ENCODE measurements at regions not wholly inside any gene's neighbourhood (a gene's known extent, or its start where the extent isn't known, plus 50 kb on each side); places are given as distances from the start of the nearest gene placed in this dataset.

- H3K4me3 ChIP-seq (ENCODE audit: insufficient read depth, low read depth, low read length): no peak overlapping the region
- H2AK9ac ChIP-seq (replicated peaks; ENCODE audit: low read depth, low read length, poor library complexity): no peak overlapping the region
- H3K9me3 ChIP-seq (ENCODE audit: control insufficient read depth, insufficient read depth, low read length): no peaks in the 10 kb centered on the region
- H2AK5ac ChIP-seq (ENCODE audit: low read depth, low read length): no peak overlapping the region
- ChIA-PET CTCF (no interaction called here), POLR2A (ENCODE audit: unreplicated experiment) (no interaction called here)
- ATAC-seq (ENCODE audit: low read depth): no peak
- no peak overlapping the region for H3K4ac ChIP-seq (ENCODE audit: low read depth, low read length)
- H3K14ac ChIP-seq (replicated peaks; ENCODE audit: low read depth, low read length): no peak overlapping the region
- H3K18ac ChIP-seq (ENCODE audit: low read depth, low read length): no peak overlapping the region
- H2BK5ac ChIP-seq (ENCODE audit: low read depth, low read length, poor library complexity, severe bottlenecking): no peak overlapping the region
- WGBS, 2 experiments (ENCODE audit: extremely low coverage in 2 of 2, insufficient read length in 1 of 2): no CpG with 5 or more reads among the region's 6 CpGs
- H3K27me3 ChIP-seq (ENCODE audit: control insufficient read depth, insufficient read depth, low read length): no peaks in the 10 kb centered on the region
- H4K91ac ChIP-seq (ENCODE audit: insufficient read depth, low read depth, low read length): no peak overlapping the region
- H2BK15ac ChIP-seq (ENCODE audit: low read depth, low read length): no peak overlapping the region
- no peaks in the 10 kb centered on the region for H3K79me1 ChIP-seq (ENCODE audit: low read depth in 1 of 2, low read length in 2 of 2)
- BruUV-seq (replicated peaks): no TSS peak
- H3K56ac ChIP-seq (ENCODE audit: extremely low read depth, insufficient read depth, low read length): no peak overlapping the region
- dilution Hi-C loops (cut with HindIII; ENCODE audit: low sequenced_read_pairs, unreplicated experiment) (no loop called here), intact Hi-C loops (cut with micrococcal nuclease) (no loop called here), in situ Hi-C loops (cut with MboI; ENCODE audit: low sequenced_read_pairs) (no loop called here)
- TF ChIP-seq RCOR1 (IDR thresholded peaks at IDR 0.05; ENCODE audit: insufficient replicate concordance, low read length) (no peak), CTCF (conservative IDR thresholded peaks at IDR 0.05; ENCODE audit: low read depth, low read length) (no peak), ELK1 (IDR thresholded peaks at IDR 0.05; ENCODE audit: borderline replicate concordance, low read depth, low read length) (no peak), MAFK (IDR thresholded peaks at IDR 0.05; ENCODE audit: low read depth, low read length) (no peak), MXI1 (IDR thresholded peaks at IDR 0.05; ENCODE audit: borderline replicate concordance, low read depth, low read length) (no peak), CHD1 (IDR thresholded peaks at IDR 0.05; ENCODE audit: low read depth, low read length) (no peak), RAD21 (IDR thresholded peaks at IDR 0.05; ENCODE audit: low read length) (no peak), BHLHE40 (IDR thresholded peaks at IDR 0.05; ENCODE audit: low read depth, low read length) (no peak), NFE2L2 (IDR thresholded peaks at IDR 0.05; ENCODE audit: low read depth, low read length) (no peak), MAZ (IDR thresholded peaks at IDR 0.05; ENCODE audit: borderline replicate concordance, low read depth, low read length) (no peak), POLR2A (IDR thresholded peaks at IDR 0.05; ENCODE audit: low read depth, low read length) (no peak), USF2 (IDR thresholded peaks at IDR 0.05; ENCODE audit: low read depth, low read length) (no peak), CEBPB (IDR thresholded peaks at IDR 0.05; ENCODE audit: low read depth, low read length) (no peak), SMC3 (IDR thresholded peaks at IDR 0.05; ENCODE audit: low read depth, low read length) (no peak), RFX5 (IDR thresholded peaks at IDR 0.05; ENCODE audit: low read depth, low read length) (no peak), FOS (IDR thresholded peaks at IDR 0.05; ENCODE audit: low read depth, low read length) (no peak)
- H3K9ac ChIP-seq (ENCODE audit: low read depth, low read length): no peak overlapping the region
- H3K23ac ChIP-seq (ENCODE audit: low read depth, low read length): no peak overlapping the region
- H4K20me1 ChIP-seq (ENCODE audit: insufficient read depth, low read length): no peaks in the 10 kb centered on the region
- no peak overlapping the region for H3K4me2 ChIP-seq (ENCODE audit: low read depth, low read length)
- H3K4me1 ChIP-seq (ENCODE audit: control insufficient read depth, insufficient read depth, low read length): no peaks in the 10 kb centered on the region
- H3K36me3 ChIP-seq (ENCODE audit: control insufficient read depth, insufficient read depth, low read length): no peaks in the 10 kb centered on the region
- no peak for DNase-seq
- H2BK20ac ChIP-seq (ENCODE audit: low read depth, low read length): no peak overlapping the region
- no peak overlapping the region for H3K27ac ChIP-seq (ENCODE audit: insufficient read depth, low read length)
- H4K8ac ChIP-seq (ENCODE audit: low read depth in 2 of 2, low read length in 2 of 2): no peak overlapping the region
- H4K5ac ChIP-seq (ENCODE audit: low read depth, low read length): no peak overlapping the region
- H3K9me1 ChIP-seq (ENCODE audit: insufficient read depth, low read length): no peaks in the 10 kb centered on the region
- H2BK120ac ChIP-seq (ENCODE audit: low read depth, low read length): no peak overlapping the region
- H2AFZ ChIP-seq (replicated peaks; ENCODE audit: low read length, poor library complexity): no peak overlapping the region
These were observed 369.2 kb upstream of the PDE4D start for GRCh38 chr5:60262576-60263295.
